Erythroblast (primary cell): ENCODE measurements at regions not wholly inside any gene's neighbourhood (a gene's known extent, or its start where the extent isn't known, plus 50 kb on each side); places are given as distances from the start of the nearest gene placed in this dataset.

Experiments used
- GATA1 ChIP-seq: IDR thresholded peaks from 2 replicates; pipeline ENCODE4 v1.6.1; 2011; ENCODE audit warnings: low read depth, mild to moderate bottlenecking, control low read depth, low read length, moderate library complexity
- POLR2A ChIP-seq: IDR thresholded peaks from 2 replicates; pipeline ENCODE4 v1.6.1; 2011; ENCODE audit warnings: mild to moderate bottlenecking, low read length

GRCh38 chr10:121357401-121357800 is 240.8 kb downstream of the FGFR2 start:
- TF ChIP-seq POLR2A (no peak), GATA1 (no peak)
